Activated T-cell treated with anti-CD3 and anti-CD28 coated beads, Interleukin-2, amount 50 U/mL, for 24 hours (primary cell): ENCODE measurements at regions not wholly inside any gene's neighbourhood (a gene's known extent, or its start where the extent isn't known, plus 50 kb on each side); places are given as distances from the start of the nearest gene placed in this dataset.

Source experiments
- DNase-seq: peaks from one replicate; pipeline ENCODE4 v3.0.0-alpha.2; 2020
- H3K27ac Mint-ChIP-seq: 2 replicates; pipeline ENCODE4 v1.8.0; 2020; ENCODE audit warnings: mild to moderate bottlenecking, mixed read lengths
- H3K27me3 Mint-ChIP-seq: 2 replicates; pipeline ENCODE4 v1.8.0; 2020; ENCODE audit warnings: mixed read lengths
- H3K36me3 Mint-ChIP-seq: 2 replicates; pipeline ENCODE4 v1.8.0; 2020; ENCODE audit warnings: low read depth, mixed read lengths
- H3K4me1 Mint-ChIP-seq: 2 replicates; pipeline ENCODE4 v1.8.0; 2020; ENCODE audit warnings: low read depth, mixed read lengths
- H3K4me3 Mint-ChIP-seq: 2 replicates; pipeline ENCODE4 v1.8.0; 2020; ENCODE audit warnings: mild to moderate bottlenecking, moderate library complexity, mixed read lengths
- H3K9me3 Mint-ChIP-seq: 2 replicates; pipeline ENCODE4 v1.8.0; 2020; ENCODE audit warnings: mixed read lengths

DNA sequence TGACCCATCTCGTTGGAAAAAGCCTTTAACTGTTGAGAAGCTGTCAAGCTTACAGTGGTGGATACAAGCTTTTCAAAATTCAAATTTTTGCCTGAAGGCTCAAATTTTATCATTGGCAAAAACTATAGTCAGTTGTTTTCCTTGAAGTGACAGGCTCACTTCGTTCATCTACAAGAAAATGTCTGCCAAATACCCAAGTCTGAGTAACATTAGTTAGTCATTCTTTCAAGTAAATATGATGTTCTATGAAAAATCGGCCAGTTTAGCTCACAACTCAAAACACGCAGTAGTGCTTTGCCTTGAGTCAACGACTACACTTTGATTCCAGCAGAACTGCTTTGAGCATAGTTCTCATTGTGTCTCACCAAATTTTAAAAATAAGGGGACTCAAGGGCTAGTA, 170.3 kb upstream of the MAMLD1 start:
- Mint-ChIP-seq H3K27ac (no peak overlapping the region), H3K27me3 (peaks cover 11% of the 10 kb centered on the region), H3K36me3 (no peaks in the 10 kb centered on the region), H3K4me3 (no peak overlapping the region), H3K9me3 (no peaks in the 10 kb centered on the region), H3K4me1 (no peaks in the 10 kb centered on the region)
- no peak for DNase-seq

DNA sequence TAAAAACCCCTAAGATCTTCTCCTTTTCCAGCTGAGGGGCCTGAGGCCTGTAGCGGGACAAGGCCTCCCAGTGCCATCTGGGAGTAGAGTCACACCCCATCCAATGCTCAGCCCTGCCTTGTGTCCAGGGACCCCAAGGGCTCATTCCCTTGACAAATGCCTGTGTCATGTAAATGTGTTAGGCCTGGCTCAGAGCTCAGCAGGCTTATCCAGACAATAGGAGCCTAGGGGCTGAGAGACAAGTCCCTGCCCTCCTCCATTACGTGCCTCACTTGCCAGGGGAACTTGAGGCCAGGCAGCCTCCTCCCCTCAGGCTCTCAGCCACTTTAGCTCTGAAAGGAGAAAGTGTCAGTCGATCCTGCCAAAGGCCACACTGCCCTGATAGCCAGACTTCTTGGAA, 166.8 kb upstream of the MAMLD1 start:
- Mint-ChIP-seq H3K4me1 (peaks cover 13% of the 10 kb centered on the region), H3K27me3 (peaks cover 17% of the 10 kb centered on the region), H3K4me3 (no peak overlapping the region), H3K9me3 (no peaks in the 10 kb centered on the region), H3K36me3 (no peaks in the 10 kb centered on the region), H3K27ac (no peak overlapping the region)
- no peak for DNase-seq

DNA sequence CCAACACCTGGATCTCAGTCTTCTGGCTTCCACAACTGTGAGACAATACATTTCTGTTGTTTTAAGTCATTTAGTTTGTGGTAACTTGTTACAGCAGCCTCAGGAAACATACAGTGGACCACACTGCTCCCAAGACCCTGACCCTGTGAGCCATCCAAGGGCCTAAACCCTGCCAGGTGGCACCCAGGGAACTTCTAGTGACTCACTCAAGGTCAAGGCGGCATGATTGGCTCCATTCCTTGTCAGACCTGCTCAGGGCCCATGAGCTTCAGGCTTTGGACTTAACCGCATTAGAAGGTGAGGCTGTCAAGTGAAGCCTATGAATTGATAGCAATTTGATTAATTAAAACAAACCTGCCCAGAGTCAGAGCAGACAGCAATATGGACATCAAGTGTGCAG, 165.7 kb upstream of the MAMLD1 start:
- Mint-ChIP-seq H3K9me3 (no peaks in the 10 kb centered on the region), H3K36me3 (no peaks in the 10 kb centered on the region), H3K27ac (no peak overlapping the region)

DNA sequence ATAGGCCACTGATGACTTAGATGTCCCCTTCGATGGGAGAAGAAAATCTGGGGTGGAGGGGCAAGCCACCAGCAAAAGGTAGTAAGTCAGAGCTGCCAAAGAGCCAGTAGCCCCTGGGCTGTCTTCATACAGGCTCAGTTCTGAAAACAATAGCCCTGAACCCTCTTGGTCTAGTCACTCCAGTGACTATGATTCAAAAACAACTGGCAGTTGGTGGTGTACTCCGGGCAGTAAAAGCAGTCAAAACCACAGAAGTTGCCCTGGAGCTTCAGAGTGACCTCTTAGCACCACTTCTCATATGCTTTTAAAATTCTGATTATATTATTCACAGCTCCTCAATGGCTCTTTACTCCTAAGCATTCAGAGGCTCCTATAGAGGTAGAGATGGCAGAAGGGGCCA, 164.3 kb upstream of the MAMLD1 start:
- DNase-seq = no peak
- H3K36me3 Mint-ChIP-seq = no peaks in the 10 kb centered on the region
- no peak overlapping the region for H3K4me3 Mint-ChIP-seq
- peaks cover 16% of the 10 kb centered on the region for H3K27me3 Mint-ChIP-seq
- peaks cover 15% of the 10 kb centered on the region for H3K4me1 Mint-ChIP-seq
- H3K9me3 Mint-ChIP-seq = no peaks in the 10 kb centered on the region
- H3K27ac Mint-ChIP-seq = no peak overlapping the region

More for the DNA sequence above, 165.7 kb upstream of the MAMLD1 start:
- peaks cover 15% of the 10 kb centered on the region for H3K4me1 Mint-ChIP-seq
- DNase-seq = no peak
- H3K27me3 Mint-ChIP-seq = peaks cover 19% of the 10 kb centered on the region
- no peak overlapping the region for H3K4me3 Mint-ChIP-seq

DNA sequence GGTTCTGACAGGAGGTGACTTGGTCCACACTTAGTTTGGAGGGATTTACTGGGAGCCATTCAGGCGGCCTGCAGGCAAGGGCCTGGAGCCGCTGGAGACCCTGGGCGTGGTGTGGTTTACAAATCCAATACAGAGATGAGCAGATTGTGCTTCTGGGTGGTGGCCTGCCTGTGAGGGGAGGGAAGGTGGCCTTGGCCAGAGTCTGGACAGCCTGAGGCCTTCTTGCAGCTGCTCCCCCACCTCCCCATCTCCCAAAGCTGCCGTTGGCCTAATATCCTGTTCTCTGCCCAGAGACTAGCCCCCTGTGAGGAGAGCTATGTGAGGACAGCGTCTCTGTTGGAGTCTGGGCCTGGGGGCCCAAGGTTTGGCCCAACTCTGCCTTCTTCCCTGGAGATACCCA, 163.9 kb upstream of the MAMLD1 start:
- no peak overlapping the region for H3K27ac Mint-ChIP-seq
- H3K36me3 Mint-ChIP-seq = no peaks in the 10 kb centered on the region
- H3K27me3 Mint-ChIP-seq = peaks cover 16% of the 10 kb centered on the region
- H3K4me1 Mint-ChIP-seq = peaks cover 15% of the 10 kb centered on the region
- H3K4me3 Mint-ChIP-seq = no peak overlapping the region
- no peaks in the 10 kb centered on the region for H3K9me3 Mint-ChIP-seq
- DNase-seq = no peak

DNA sequence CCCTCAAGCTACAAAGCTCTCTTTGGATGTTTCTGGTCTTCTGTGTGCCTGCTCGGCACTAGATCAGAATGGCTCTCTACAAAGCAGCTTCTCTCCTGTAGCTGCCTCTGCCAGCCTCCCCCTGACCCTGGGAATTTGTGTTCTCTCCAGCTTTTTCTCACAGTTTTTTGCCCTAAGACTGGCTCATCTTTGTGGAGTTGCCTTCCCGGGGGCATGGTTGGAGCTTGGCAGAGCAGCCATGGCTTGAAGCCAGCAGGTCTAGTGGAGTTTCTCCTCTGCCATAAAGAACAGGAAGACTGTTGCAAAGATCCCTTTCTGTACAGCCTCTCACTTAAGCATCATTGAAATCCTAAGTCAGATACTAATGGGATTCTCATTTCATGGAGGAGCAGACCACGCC, 163.3 kb upstream of the MAMLD1 start:
- no peak for DNase-seq
- no peak overlapping the region for H3K4me3 Mint-ChIP-seq

DNA sequence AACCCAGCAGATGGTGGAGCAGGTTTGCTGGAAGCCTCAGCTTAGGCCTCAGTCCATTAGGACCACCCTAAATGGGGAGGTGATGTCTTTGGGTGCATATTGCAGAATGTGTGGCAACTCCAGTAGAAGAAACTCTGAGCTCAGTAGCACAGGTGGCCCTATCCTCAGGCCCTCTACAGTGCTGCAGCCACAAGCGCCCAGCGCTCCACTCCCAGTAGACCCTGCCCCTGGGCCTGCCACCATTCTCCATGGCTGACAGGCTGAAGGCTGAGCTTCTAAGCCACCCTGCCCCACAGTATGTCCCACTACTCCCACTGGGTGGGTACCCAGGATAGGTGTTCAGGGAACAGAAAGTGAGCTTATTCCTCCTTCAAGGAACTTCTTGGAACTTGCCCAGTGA, 162.8 kb upstream of the MAMLD1 start:
- no peak overlapping the region for H3K27ac Mint-ChIP-seq

More for the DNA sequence above, 163.3 kb upstream of the MAMLD1 start:
- peaks cover 15% of the 10 kb centered on the region for H3K4me1 Mint-ChIP-seq
- H3K27ac Mint-ChIP-seq = no peak overlapping the region
- H3K27me3 Mint-ChIP-seq = peaks cover 13% of the 10 kb centered on the region
- no peaks in the 10 kb centered on the region for H3K36me3 Mint-ChIP-seq
- H3K9me3 Mint-ChIP-seq = no peaks in the 10 kb centered on the region

DNA sequence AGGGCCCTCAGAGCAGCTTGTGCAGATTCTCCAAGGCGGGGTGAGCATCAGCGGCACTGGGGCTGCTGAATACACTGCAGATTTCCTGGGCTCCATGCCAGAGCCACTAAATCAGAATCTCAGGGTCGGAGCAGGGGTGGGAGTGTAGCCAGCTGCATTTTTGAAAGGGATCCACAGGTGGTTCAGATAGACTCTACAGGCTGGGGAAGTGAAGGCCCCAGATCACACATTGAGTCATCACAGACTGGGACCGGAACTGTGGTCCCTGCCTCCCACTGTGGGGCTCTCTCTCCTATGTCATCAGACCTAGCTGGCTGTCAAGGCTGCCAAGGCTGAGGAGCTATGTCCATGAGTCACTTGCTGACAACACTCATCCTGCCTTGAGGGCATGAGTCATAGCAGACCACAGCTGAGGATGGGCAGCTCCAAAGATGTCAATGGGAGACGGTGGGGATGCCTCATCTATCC, 162.3 kb upstream of the MAMLD1 start:
- H3K27me3 Mint-ChIP-seq = peaks cover 14% of the 10 kb centered on the region
- H3K9me3 Mint-ChIP-seq = no peaks in the 10 kb centered on the region
- peak; percentile 53 for DNase-seq
- H3K4me3 Mint-ChIP-seq = no peak overlapping the region
- no peaks in the 10 kb centered on the region for H3K36me3 Mint-ChIP-seq
- peak overlapping the region; percentile 28 for H3K27ac Mint-ChIP-seq
- H3K4me1 Mint-ChIP-seq = peaks cover 15% of the 10 kb centered on the region

More for the DNA sequence above, 162.8 kb upstream of the MAMLD1 start:
- no peak for DNase-seq
- no peaks in the 10 kb centered on the region for H3K9me3 Mint-ChIP-seq
- H3K36me3 Mint-ChIP-seq = no peaks in the 10 kb centered on the region
- H3K27me3 Mint-ChIP-seq = peaks cover 15% of the 10 kb centered on the region
- H3K4me3 Mint-ChIP-seq = no peak overlapping the region
- H3K4me1 Mint-ChIP-seq = peaks cover 15% of the 10 kb centered on the region

DNA sequence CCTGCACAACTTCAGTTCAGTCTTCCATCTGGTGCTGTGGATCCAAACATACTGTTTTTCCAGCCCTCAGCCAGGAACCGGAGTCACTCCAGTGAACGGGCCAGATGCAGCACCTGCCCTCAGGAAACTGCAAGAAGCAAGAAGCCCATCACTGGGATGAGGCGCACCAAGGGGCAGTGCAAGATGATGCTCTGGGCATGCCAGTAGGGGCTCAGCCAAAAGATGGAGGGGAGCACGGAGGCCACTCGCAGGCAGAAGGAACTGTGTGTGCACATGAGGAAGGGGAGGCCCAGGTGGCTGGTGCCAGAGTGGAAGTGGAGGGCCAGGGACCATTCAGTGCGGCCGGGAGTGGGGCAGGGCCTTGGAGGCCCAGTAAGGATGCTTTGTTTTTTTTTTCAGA, 161.7 kb upstream of the MAMLD1 start:
- Mint-ChIP-seq H3K4me3 (no peak overlapping the region), H3K4me1 (peaks cover 15% of the 10 kb centered on the region), H3K9me3 (no peaks in the 10 kb centered on the region), H3K27me3 (peaks cover 19% of the 10 kb centered on the region), H3K36me3 (no peaks in the 10 kb centered on the region), H3K27ac (no peak overlapping the region)
- DNase-seq = no peak

DNA sequence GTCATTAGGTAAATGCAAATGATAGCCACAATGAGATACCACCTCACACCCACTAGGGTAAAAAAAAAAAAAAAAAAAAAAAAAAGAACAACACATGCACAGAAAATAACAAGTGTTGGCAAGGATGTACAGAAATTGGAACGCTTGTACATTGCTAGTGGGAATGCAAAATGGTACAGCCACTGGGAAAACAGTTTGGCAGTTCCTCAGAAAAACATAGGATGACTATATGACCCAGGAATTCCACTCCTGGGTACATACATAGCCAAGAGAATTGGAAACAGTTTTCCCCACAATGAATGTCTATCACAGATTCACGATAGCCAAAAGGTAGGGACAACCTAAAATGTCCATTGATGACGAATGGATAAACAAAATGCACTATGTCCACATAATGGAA, 161.3 kb upstream of the MAMLD1 start:
- Mint-ChIP-seq H3K27ac (no peak overlapping the region), H3K4me3 (no peak overlapping the region), H3K4me1 (peaks cover 15% of the 10 kb centered on the region), H3K9me3 (no peaks in the 10 kb centered on the region), H3K36me3 (no peaks in the 10 kb centered on the region), H3K27me3 (peaks cover 20% of the 10 kb centered on the region)
- no peak for DNase-seq

DNA sequence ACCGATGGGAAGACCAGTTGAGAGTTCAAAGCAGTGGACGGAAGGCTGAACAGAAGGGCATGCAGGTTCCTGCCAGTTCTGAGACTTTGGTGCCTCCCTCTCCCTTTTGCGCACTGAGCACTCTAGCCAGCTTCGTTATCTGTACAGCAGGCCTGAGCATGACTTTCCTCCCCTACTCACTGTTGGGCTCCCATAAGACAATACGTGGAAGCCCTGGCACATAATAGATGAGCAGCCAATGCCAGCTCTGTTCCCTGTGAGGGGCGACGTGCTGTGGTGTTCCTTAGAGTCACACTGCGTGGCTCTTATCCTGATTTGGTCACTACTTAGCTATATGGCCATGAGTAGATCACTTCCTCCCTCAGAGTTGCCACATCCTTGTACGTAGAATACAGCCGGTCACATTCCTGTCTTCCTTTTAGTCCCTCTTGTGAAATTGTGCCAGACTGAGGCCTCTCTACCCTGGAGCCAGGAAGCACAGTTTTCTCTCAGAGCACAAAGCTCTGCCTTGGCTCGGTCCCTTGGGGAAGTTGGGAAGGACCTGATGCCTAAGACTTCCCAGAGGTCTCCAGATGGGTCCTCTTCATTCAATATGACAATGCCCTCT, 160.4 kb upstream of the MAMLD1 start:
- no peak for DNase-seq
- H3K27ac Mint-ChIP-seq = no peak overlapping the region
- no peaks in the 10 kb centered on the region for H3K9me3 Mint-ChIP-seq
- no peak overlapping the region for H3K4me3 Mint-ChIP-seq
- H3K27me3 Mint-ChIP-seq = peaks cover 20% of the 10 kb centered on the region
- H3K4me1 Mint-ChIP-seq = peaks cover 15% of the 10 kb centered on the region
- no peaks in the 10 kb centered on the region for H3K36me3 Mint-ChIP-seq

DNA sequence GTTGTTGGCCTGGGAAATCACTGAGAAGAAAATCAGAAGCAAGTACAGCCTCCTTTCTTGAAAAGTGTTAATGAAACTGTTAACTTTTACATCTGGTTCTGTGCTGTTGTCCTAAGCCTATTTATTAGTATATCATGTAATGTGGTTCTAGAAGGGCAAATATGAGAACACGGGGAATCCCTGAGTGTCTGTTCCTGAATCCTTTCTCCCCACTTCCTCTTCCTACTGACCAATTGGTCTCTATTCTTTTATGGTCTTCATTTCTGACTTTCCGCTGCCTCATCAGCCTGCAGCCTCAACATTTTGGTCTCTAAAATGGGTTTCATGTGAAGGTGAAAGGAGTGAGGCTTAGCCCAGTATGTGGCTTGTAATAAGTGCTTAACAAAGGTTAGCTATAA, 159.9 kb upstream of the MAMLD1 start:
- DNase-seq = no peak
- Mint-ChIP-seq H3K4me3 (no peak overlapping the region), H3K27me3 (peaks cover 20% of the 10 kb centered on the region), H3K9me3 (no peaks in the 10 kb centered on the region), H3K36me3 (no peaks in the 10 kb centered on the region), H3K4me1 (peaks cover 15% of the 10 kb centered on the region), H3K27ac (no peak overlapping the region)

DNA sequence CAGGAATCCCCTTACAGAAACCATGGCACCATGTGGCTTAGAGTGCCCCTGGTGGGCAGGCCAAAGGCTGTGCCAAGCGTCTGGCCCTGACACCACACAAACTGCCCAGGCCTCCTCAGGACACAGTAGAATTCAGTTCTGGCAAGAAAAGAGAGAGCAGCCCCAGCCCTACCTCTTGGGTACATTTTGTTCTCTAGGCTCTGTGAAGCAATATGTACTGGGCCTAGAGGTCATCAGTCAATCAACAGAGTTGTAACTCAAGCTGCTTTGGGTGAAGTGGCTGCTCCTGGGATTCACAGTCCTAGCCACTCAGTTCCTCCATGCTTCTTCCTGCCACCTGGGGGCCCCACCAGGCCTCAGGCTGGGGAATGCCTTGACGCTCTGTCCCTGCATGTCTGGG, 158.1 kb upstream of the MAMLD1 start:
- Mint-ChIP-seq H3K4me3 (no peak overlapping the region), H3K4me1 (peaks cover 14% of the 10 kb centered on the region), H3K27ac (no peak overlapping the region), H3K36me3 (no peaks in the 10 kb centered on the region), H3K27me3 (peaks cover 16% of the 10 kb centered on the region), H3K9me3 (no peaks in the 10 kb centered on the region)
- no peak for DNase-seq

DNA sequence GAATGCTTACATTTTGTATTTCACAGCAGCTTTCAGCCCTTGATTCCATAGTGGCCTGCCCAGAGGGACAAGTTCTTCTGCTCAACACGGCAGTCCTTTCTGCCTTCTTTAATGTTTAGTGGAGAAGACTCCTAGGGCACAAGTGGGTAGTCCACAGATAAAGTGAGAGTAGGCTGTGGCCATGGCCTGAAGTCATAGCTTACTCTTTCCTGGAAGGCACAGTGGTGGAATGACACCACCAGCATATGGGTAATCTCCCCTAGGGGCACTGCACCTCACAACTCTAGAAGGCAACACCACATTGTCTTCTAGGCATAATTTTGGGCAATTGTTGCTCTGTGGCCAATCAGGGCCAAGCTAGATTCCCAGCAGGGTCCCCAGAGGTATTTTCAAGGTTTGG, 155.4 kb upstream of the MAMLD1 start:
- H3K4me1 Mint-ChIP-seq = no peaks in the 10 kb centered on the region
- no peak overlapping the region for H3K4me3 Mint-ChIP-seq
- H3K27ac Mint-ChIP-seq = no peak overlapping the region
- H3K9me3 Mint-ChIP-seq = no peaks in the 10 kb centered on the region
- peaks cover 20% of the 10 kb centered on the region for H3K27me3 Mint-ChIP-seq
- no peak for DNase-seq
- H3K36me3 Mint-ChIP-seq = no peaks in the 10 kb centered on the region

DNA sequence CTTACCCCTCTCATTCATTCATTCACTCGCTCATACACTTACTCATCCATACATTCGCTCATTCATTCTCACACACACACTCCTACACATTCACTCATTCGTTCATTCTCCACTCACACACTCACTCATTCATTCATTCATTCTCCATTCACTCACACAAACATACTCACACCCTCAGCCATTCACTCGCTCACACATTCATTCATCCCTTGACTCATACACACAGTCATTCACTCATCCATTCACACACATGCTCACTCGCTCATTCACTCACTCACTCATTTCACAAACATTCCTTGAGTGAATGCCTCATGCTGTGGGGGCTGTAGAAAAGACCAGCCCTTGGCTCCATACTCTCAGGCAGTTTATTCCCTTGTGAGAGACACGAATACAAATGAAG, 151.1 kb upstream of the MAMLD1 start:
- Mint-ChIP-seq H3K4me3 (no peak overlapping the region), H3K36me3 (no peaks in the 10 kb centered on the region), H3K27me3 (peaks cover 13% of the 10 kb centered on the region), H3K4me1 (no peaks in the 10 kb centered on the region), H3K27ac (no peak overlapping the region), H3K9me3 (no peaks in the 10 kb centered on the region)
- DNase-seq = no peak
